ENCODE measurements at regions not wholly inside any gene's neighbourhood (a gene's known extent, or its start where the extent isn't known, plus 50 kb on each side); places are given as distances from the start of the nearest gene placed in this dataset.
A peak's percentile ranks its signal among the peaks of the same experiment; 100 is the strongest.

DNA sequence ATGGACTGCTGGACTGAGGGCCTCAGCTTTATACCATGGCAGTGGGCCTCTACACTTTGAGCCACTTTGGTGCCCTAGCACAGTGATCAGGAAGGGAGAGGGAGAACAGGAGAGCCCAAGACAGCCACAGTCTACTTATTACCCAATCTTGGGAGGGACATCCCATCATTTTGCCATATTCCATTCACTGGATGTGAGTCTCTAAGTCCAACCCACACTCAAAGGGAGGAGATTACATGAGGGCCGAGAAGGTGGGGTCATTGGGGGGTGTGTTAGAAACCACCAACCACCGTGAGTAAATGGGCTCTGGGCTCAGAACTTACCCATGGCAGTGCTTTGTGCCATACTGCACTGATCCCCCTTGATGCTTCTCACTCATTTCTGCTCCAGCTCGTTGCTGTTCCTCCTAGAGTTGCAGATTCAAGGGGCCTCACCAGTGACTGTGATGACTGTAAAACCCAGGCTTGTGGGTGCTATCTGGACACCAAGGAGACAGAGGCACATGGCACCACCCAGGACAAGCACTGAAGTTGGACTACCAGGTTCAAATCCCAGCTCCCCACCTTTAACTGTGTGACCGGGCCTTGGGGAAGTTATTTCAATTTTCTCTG lies 97.6 kb upstream of the RAB6C start:
- no peak for DNase-seq (ENCODE audit: low read depth, low spot score)

- DNase-seq (ENCODE audit: low read depth, low spot score), result no peak
Measured at GRCh38 chr2:129882476-129882875, 97.0 kb upstream of the RAB6C start.

DNA sequence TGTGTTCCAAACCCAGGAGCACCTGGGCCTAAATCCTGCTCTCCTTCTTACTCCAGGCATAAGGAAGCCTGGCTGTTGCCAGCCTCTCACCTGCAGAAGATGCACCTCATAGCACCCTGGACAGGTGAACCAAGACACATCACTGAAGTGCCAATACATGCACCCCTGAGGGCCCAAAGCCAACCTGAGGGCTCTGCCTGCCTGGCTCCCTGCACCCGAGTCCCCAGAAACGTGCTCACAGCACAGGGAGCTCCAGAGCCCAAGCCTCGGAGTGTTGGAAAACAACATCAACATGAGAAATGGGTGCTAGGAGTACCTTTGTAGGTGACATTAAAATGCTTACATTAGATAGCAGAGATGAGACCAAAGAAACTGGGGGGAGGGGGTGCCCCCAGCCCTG lies 96.3 kb upstream of the RAB6C start:
- no peak for DNase-seq (ENCODE audit: low read depth, low spot score)

DNA sequence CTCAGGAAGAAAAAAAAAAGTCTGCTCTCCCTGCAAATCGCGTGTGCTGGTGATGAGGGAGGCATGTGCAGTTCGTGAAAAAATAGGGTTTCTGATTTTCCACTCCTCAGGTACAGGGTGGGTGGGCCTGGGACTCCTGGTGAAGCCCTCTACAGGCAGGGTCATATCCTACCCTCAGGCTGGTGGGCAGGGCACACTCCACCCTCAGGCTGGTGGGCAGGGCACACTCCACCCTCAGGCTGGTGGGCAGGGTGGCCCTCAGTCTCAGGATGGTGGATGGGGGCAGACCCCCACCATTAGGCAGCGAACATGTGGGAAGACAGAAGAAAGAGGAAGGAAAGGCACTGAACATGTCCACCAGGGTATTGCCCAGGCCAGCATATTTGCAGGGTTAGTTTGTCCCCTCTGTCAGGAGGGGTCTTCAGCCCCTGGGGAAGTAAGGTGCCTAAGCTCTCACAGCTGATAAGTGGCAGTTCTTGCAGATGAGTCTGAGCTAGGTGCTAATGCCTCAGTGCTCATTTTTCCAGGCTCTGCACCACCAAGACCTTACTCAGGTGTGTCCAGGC lies 95.2 kb upstream of the RAB6C start:
- DNase-seq (ENCODE audit: low read depth, low spot score), result no peak

- peak; percentile 69 for DNase-seq (ENCODE audit: low read depth, low spot score)
Measured at GRCh38 chr2:129885735-129886134, 93.7 kb upstream of the RAB6C start.

- DNase-seq (ENCODE audit: low read depth, low spot score), result no peak
Measured at GRCh38 chr2:129887688-129888266, 91.7 kb upstream of the RAB6C start.

DNA sequence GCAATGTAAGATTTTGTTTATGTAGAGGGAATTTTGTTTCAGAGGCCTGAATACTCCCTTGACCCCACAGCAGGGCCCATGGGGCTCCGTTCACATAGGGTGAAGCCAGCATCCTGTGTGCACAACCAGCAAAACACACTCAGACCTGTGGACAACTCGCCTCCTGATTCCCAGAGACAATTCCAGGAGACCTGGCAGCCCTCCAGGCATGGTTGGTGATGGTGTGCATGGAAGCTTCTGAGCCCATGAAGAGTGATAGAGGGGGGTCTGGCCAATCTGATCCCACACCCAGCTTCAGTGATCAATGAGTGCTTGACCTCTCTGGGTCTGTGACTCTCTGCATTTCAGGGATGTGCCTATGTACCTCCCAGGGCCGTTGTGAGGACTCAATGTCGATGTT lies 91.0 kb upstream of the RAB6C start:
- no peak for DNase-seq (ENCODE audit: low read depth, low spot score)

- peak; percentile 37 for DNase-seq (ENCODE audit: low read depth, low spot score)
Measured at GRCh38 chr2:129888896-129889295, 90.6 kb upstream of the RAB6C start.

DNA sequence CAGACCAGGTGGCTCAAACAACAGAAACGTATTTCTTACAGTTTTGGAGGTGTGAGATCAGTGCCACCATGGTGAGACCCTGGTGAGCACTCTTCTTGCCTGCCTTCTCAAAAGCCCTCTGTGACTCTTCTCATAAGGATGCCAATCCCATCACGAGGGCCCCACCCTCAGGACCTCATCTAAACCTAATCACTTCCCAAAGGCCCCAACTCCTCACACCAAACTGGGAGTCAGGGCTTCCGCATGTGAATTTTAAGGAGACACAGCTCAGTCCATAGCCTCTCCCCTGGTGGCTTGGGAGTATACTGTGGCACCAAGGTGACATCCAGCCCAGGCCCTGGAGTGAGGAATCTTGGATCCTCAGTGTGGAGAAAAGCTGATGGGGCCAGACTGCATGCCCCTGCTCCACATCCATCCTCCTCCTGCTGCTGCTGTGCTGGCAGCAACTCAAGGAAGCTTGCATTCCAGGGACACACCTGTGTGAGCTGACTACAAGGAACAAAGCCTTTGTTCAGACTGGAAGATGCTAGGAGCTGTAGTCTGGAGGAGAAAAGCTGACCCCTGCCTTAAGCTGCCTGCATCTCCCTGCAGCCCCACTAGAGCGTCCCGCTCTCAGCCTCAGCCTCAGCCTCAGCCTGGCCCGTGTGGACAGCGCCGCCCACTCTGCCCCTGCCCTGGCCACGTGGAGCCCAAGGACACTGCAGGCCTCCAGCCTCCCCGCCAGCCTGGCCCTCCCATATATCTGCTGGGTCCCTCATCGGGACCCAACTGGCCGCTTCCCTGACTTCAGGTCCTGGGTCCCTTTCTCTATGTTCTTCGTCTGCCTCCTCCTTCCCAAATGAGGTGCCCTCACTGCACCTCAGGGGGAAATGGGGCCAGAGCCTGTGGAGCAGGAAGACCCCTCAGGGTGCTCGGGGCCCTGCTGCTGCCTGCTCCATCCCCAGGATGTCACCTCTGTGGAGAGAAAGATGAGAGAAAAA lies 87.8 kb upstream of the RAB6C start:
- DNase-seq (ENCODE audit: low read depth, low spot score), result peak; percentile 41

- no peak for DNase-seq (ENCODE audit: low read depth, low spot score)
Measured at GRCh38 chr2:129892360-129892759, 87.1 kb upstream of the RAB6C start.

DNA sequence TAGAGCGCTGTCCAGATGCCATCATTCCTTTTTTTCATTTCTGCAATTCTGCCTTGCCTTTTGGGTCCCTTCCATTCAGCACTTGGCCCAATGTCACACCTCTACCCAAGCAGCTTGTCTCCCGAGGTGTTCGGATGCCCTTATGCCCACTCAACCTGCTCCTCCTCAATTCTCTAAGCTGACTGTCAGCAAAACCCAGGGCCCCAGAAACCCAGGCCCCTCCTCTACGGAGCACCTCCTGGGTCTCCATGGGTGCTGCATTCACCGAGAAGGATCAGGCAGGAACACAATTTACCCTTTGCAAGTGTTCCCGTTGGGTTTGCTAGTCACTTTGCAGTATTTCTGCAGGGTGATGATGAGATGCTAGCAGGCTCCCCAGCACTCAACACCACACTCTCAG lies 86.7 kb upstream of the RAB6C start:
- DNase-seq (ENCODE audit: low read depth, low spot score), result no peak

DNA sequence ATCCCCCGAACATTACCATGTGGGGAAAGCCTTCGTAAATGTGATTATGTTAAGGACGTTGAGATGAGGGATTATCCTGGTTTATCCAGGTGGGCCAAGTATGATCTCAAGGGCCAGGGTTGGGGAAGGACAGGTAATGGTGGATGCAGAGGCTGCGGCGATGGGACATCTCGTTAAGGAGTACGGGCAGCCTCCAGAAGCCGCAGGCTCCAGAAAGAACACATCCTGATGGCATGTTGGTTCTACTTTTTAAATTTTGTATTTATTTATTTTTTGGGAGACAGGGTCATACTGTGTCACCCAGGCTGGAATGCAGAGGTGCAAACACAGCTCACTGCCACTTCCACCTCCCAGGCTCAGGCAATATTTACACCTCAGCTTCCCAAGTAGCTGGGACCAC lies 86.2 kb upstream of the RAB6C start:
- DNase-seq (ENCODE audit: low read depth, low spot score), result no peak

GRCh38 chr2:129894616-129895015 lies 84.8 kb upstream of the RAB6C start:
- no peak for DNase-seq (ENCODE audit: low read depth, low spot score)

GRCh38 chr2:129895061-129895460 lies 84.4 kb upstream of the RAB6C start:
- DNase-seq (ENCODE audit: low read depth, low spot score), result no peak

DNA sequence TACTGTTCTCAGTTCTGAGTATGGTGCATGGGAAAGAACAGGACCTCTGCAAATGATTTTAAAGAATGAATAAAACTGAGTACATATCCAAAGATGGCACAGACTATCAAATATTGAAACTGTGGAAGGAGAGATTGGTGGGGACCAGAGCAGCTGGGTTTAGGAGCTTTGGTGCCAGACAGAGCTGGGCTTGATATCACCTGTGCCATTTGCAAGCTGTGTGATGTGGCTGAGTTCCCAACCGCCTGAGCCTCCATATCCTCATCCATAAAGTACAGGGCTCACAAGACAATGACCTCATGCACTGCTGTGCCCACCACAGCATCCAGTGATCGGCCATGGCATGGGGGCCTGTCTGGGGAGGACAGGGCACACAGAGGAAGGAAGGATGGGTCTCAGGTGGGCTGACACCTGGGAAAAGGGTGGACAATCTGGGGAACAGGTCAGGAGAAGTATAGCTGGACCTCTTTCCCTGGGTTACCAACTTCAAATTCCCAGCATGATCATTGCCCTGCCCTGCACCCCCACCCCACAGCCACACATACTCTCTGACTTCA lies 83.9 kb upstream of the RAB6C start:
- DNase-seq (ENCODE audit: low read depth, low spot score), result no peak

GRCh38 chr2:129896226-129897100 lies 83.0 kb upstream of the RAB6C start:
- DNase-seq (ENCODE audit: low read depth, low spot score), result no peak

DNA sequence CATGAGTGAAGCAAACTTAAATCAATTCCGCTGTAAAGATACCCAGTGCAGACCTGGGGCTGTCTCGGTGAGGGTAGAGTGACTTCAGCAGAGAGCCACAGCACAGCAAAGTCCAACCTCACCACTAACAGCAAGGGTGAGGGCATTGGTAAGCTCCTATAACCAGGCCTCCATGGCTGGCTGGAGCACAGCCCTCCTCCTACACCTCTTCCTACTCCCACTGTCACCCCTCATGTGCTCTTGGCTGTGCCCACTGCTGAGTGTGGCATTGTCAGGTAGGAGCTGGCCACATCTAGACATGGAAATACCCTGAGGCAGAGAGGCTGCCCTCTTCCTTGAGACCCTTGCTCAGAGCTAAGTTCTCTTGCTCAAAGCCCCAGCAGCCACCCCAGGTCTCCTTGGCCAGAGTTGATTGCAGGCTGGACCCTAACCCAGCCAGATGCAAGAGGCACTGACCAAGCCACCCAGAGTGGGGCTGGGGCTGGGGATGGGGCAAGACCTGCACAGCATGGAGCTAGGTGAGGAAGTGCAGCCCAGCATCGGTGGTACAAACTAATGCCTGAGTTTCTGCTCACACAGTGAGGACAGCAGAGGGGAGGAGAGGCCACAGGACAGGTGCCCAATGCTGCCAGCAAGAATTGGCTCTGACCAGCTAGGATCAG lies 77.6 kb upstream of the RAB6C start:
- DNase-seq (ENCODE audit: low read depth, low spot score), result no peak

GRCh38 chr2:129902731-129903585 lies 76.5 kb upstream of the RAB6C start:
- no peak for DNase-seq (ENCODE audit: low read depth, low spot score)

GRCh38 chr2:129903586-129904425 lies 75.7 kb upstream of the RAB6C start:
- peak; percentile 39 for DNase-seq (ENCODE audit: low read depth, low spot score)
